ENCODE measurements at regions not wholly inside any gene's neighbourhood (a gene's known extent, or its start where the extent isn't known, plus 50 kb on each side); places are given as distances from the start of the nearest gene placed in this dataset.
"Not testable (repeated sequence)": the region's sequence is repeated elsewhere in the genome, so short reads cannot be mapped to it uniquely, and the experiment has no call there.

DNA sequence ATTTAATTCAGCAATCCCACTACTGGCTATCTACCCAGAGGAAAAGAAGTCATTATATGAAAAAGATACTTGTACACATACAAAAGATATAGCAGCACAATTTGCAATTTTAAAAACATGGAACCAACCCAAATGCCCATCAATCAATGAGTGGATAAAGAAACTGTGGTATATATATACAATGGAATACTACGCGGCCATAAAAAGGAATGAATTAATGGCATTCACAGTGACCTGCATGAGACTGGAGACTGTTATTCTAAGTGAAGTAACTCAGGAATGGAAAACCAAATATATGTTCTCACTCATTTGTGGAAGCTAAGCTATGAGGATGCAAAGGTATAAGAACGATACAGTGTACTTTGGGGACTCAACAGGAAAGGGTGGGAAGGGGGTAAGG, 102.8 kb upstream of the KCNMA1 start:
- not testable (repeated sequence) for H3K36me3 ChIP-seq (ENCODE audit: control insufficient read depth, insufficient read depth, low read length); H3K4me3 ChIP-seq (ENCODE audit: low read depth, low read length); H3K27me3 ChIP-seq (ENCODE audit: control insufficient read depth, insufficient read depth, low read length); DNase-seq (ENCODE audit: low read depth)

DNA sequence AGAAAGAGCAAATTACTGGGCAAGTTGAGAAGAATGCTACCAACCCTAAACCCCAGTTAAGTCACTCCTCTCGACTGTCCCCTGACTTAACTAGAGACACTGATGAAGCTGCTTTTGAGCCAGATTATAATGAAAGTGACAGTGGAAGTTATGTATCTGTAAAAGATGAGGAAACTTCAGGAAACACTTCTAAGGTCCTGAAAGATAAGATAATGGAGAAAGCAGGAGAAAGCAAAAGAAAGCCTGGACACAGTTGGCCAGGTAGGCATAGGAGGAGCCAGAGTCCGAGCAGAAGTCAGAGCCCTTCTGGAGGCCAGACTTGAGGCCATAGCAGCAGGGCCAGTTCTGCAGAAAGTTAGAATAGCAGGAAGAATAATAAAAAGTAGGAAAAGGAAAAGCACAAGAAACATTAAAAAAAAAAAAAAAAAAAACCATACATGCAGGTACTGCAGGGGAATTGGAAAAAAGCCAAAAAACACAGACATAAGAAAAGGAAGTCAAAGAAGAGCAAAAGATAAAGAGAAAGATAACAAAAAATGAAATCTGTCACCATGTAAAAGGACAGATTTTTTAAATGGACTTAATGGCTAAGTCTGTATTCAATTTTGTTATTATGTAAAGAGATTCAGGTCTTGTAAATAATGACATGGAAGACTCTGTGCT, 101.0 kb upstream of the KCNMA1 start:
- TF ChIP-seq, protein P1, sequence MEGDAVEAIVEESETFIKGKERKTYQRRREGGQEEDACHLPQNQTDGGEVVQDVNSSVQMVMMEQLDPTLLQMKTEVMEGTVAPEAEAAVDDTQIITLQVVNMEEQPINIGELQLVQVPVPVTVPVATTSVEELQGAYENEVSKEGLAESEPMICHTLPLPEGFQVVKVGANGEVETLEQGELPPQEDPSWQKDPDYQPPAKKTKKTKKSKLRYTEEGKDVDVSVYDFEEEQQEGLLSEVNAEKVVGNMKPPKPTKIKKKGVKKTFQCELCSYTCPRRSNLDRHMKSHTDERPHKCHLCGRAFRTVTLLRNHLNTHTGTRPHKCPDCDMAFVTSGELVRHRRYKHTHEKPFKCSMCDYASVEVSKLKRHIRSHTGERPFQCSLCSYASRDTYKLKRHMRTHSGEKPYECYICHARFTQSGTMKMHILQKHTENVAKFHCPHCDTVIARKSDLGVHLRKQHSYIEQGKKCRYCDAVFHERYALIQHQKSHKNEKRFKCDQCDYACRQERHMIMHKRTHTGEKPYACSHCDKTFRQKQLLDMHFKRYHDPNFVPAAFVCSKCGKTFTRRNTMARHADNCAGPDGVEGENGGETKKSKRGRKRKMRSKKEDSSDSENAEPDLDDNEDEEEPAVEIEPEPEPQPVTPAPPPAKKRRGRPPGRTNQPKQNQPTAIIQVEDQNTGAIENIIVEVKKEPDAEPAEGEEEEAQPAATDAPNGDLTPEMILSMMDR (IDR thresholded peaks at IDR 0.05; ENCODE audit: insufficient read depth, low read length, poor library complexity, severe bottlenecking), result no peak
- H3K27me3 ChIP-seq (ENCODE audit: control insufficient read depth, insufficient read depth, low read length), result no peaks in the 10 kb centered on the region

DNA sequence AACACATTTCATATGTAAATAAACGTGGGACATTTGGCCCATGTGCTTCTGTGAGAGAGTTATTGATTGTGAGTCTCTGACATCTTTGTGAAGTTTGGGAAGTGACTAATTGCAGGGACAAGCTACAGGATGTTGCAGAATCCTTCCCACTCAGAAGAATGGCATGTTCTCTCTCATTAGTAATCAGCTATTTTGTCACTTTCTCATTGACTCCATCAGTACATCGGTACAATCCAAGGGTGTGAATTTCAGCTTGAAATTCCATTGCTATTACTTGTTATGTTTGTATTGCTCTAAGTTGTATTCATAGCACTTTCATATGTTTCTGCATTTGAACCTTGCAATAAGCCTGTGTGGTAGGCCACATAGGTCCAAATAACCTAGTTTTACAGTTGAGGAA, 100.0 kb upstream of the KCNMA1 start:
- H3K36me3 ChIP-seq (ENCODE audit: control insufficient read depth, insufficient read depth, low read length), result no peaks in the 10 kb centered on the region
- H3K4me3 ChIP-seq (ENCODE audit: low read depth, low read length), result no peak overlapping the region
- peak; percentile 89 for DNase-seq (ENCODE audit: low read depth)
- TF ChIP-seq, protein P1 (IDR thresholded peaks at IDR 0.05; ENCODE audit: insufficient read depth, low read length, poor library complexity, severe bottlenecking), result no peak
- H3K27me3 ChIP-seq (ENCODE audit: control insufficient read depth, insufficient read depth, low read length), result no peaks in the 10 kb centered on the region

More for the DNA sequence above, 101.0 kb upstream of the KCNMA1 start:
- no peaks in the 10 kb centered on the region for H3K36me3 ChIP-seq (ENCODE audit: control insufficient read depth, insufficient read depth, low read length)
- H3K4me3 ChIP-seq (ENCODE audit: low read depth, low read length), result no peak overlapping the region
- no peak for DNase-seq (ENCODE audit: low read depth)

DNA sequence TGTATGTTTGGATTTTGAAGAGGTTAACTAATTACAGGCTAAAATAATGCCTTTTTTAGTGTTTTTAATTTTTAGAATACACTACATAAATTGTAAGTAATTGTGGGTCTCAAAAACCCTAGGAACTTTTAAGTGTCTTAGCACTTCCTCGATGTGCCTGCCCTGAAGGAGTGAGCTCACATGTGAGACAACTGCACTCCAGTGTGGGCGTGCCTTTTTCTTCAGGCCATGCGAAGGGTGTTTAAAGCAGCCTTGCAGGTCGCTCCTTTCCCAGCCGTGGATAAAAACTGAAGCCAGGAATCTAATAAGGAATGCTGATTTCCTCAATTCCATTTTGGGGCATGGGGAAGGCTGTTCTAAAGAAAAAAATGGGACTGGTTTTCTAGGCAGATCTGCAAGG, 97.5 kb upstream of the KCNMA1 start:
- H3K4me3 ChIP-seq (ENCODE audit: low read depth, low read length); DNase-seq (ENCODE audit: low read depth); H3K36me3 ChIP-seq (ENCODE audit: control insufficient read depth, insufficient read depth, low read length); H3K27me3 ChIP-seq (ENCODE audit: control insufficient read depth, insufficient read depth, low read length): not testable (repeated sequence)

- H3K4me3 ChIP-seq (ENCODE audit: low read depth, low read length), result no peak overlapping the region
- H3K36me3 ChIP-seq (ENCODE audit: control insufficient read depth, insufficient read depth, low read length), result no peaks in the 10 kb centered on the region
- TF ChIP-seq, protein P1 (IDR thresholded peaks at IDR 0.05; ENCODE audit: insufficient read depth, low read length, poor library complexity, severe bottlenecking), result no peak
- no peaks in the 10 kb centered on the region for H3K27me3 ChIP-seq (ENCODE audit: control insufficient read depth, insufficient read depth, low read length)
- DNase-seq (ENCODE audit: low read depth), result no peak
Observed at GRCh38 chr10:77732213-77733003, 94.8 kb upstream of the KCNMA1 start.

DNA sequence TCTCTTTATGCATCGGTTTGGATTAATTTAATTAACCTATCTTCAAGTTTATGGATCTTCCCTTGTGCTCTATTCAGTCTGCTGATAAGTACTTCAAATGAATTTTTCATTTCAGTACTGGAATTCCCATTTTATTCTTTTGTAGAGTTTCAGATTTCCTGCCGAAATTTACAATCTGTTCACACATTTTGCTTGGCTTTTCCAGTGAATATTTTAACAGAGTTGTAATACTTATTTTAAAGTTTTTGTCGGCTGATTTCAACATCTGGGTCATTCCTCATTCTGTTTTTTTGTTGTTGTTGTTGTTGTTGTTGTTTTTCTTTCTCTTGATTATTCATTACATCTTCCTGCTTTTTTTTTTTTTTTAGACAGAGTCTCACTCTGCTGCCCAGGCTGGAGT, 89.9 kb upstream of the KCNMA1 start:
- TF ChIP-seq, protein P1 (IDR thresholded peaks at IDR 0.05; ENCODE audit: insufficient read depth, low read length, poor library complexity, severe bottlenecking), result no peak

More for the DNA sequence above, 89.9 kb upstream of the KCNMA1 start:
- Histone ChIP-seq H3K4me3 (ENCODE audit: low read depth, low read length) (no peak overlapping the region), H3K27me3 (ENCODE audit: control insufficient read depth, insufficient read depth, low read length) (no peaks in the 10 kb centered on the region), H3K36me3 (ENCODE audit: control insufficient read depth, insufficient read depth, low read length) (no peaks in the 10 kb centered on the region)
- DNase-seq (ENCODE audit: low read depth), result no peak
